ENCODE measurements at regions not wholly inside any gene's neighbourhood (a gene's known extent, or its start where the extent isn't known, plus 50 kb on each side); places are given as distances from the start of the nearest gene placed in this dataset.

DNA sequence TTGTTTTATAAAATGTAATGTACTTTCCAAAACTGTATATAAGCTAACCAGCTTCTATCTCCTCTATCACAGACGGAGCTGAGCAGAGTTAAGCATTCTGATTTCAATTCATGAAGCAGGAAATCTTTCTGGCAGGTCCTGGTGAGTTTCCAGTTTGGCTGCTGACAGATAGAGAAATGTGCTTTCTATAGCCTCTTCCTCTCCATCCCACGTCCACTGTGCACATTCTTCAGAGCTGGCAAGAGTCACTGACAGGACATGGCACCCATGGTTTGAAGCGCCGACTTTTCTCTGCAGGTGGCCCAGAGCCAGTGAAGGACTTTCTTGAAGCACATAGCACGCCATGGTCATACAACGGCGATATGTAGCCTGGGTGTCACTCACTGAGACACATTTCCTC lies 52.3 kb upstream of the POU2F1 start:
- H3K27ac Mint-ChIP-seq (ENCODE audit: unreplicated experiment), result no peak overlapping the region
- CTCF ChIA-PET, result no interaction called here

DNA sequence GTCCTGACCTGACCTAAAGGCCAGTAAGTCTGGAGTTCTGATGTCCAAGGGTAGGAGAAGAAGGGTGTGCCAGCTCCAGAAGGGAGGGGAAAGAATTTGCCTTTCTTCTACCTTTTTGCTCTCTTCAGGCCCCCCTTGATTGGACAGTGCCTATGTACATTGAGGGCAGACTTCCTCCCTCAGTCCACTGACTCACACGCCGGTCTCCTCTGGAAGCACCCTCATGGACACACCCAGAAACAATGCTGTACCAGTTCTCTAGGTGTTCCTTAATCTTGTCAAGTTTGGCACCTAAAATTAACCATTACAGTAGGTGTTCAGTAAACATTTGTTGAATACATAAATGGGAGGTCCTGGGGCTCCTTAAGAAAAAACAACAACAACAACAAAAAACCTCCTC lies 51.0 kb upstream of the POU2F1 start:
- Mint-ChIP-seq H3K4me1 (ENCODE audit: low read depth, unreplicated experiment) (no peaks in the 10 kb centered on the region), H3K9me3 (ENCODE audit: low read depth, unreplicated experiment) (no peaks in the 10 kb centered on the region), H3K27ac (ENCODE audit: unreplicated experiment) (no peak overlapping the region), H3K4me3 (ENCODE audit: low read depth, unreplicated experiment) (no peak overlapping the region), H3K27me3 (ENCODE audit: unreplicated experiment) (no peaks in the 10 kb centered on the region), H3K36me3 (ENCODE audit: insufficient read depth, unreplicated experiment) (no peaks in the 10 kb centered on the region)
- BruUV-seq (replicated peaks), result no TSS peak
- TF ChIP-seq, protein P1, sequence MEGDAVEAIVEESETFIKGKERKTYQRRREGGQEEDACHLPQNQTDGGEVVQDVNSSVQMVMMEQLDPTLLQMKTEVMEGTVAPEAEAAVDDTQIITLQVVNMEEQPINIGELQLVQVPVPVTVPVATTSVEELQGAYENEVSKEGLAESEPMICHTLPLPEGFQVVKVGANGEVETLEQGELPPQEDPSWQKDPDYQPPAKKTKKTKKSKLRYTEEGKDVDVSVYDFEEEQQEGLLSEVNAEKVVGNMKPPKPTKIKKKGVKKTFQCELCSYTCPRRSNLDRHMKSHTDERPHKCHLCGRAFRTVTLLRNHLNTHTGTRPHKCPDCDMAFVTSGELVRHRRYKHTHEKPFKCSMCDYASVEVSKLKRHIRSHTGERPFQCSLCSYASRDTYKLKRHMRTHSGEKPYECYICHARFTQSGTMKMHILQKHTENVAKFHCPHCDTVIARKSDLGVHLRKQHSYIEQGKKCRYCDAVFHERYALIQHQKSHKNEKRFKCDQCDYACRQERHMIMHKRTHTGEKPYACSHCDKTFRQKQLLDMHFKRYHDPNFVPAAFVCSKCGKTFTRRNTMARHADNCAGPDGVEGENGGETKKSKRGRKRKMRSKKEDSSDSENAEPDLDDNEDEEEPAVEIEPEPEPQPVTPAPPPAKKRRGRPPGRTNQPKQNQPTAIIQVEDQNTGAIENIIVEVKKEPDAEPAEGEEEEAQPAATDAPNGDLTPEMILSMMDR (IDR thresholded peaks at IDR 0.05; ENCODE audit: unreplicated experiment), result no peak
- CTCF ChIA-PET, result interaction anchor here (0.6 kb wide), 1 partner anchor 63 kb away, joined by 4 read pairs; no protein-coding TSS in a partner anchor
- DNase-seq, result no peak
- intact Hi-C loops (cut with micrococcal nuclease; ENCODE audit: unreplicated experiment), result no loop called here

More for the DNA sequence above, 52.3 kb upstream of the POU2F1 start:
- no peak overlapping the region for H3K4me3 Mint-ChIP-seq (ENCODE audit: low read depth, unreplicated experiment)
- H3K27me3 Mint-ChIP-seq (ENCODE audit: unreplicated experiment), result no peaks in the 10 kb centered on the region
- H3K4me1 Mint-ChIP-seq (ENCODE audit: low read depth, unreplicated experiment), result peaks cover 3% of the 10 kb centered on the region
- DNase-seq, result no peak
- TF ChIP-seq, protein P1 (IDR thresholded peaks at IDR 0.05; ENCODE audit: unreplicated experiment), result no peak
- H3K9me3 Mint-ChIP-seq (ENCODE audit: low read depth, unreplicated experiment), result no peaks in the 10 kb centered on the region
- intact Hi-C loops (cut with micrococcal nuclease; ENCODE audit: unreplicated experiment), result no loop called here
- no peaks in the 10 kb centered on the region for H3K36me3 Mint-ChIP-seq (ENCODE audit: insufficient read depth, unreplicated experiment)
- BruUV-seq (replicated peaks), result no TSS peak

Measured in Calu3 (cell line).